ENCODE measurements at regions not wholly inside any gene's neighbourhood (a gene's known extent, or its start where the extent isn't known, plus 50 kb on each side); places are given as distances from the start of the nearest gene placed in this dataset.

- TF ChIP-seq CTCF (conservative IDR thresholded peaks at IDR 0.05; ENCODE audit: low read length): no peak
- no peak for TF ChIP-seq EZH2phosphoT487 (IDR thresholded peaks at IDR 0.05; ENCODE audit: borderline replicate concordance)
These were observed 62.5 kb upstream of the PTGFRN start for GRCh38 chr1:116847190-116847589.
